ENCODE measurements at regions not wholly inside any gene's neighbourhood (a gene's known extent, or its start where the extent isn't known, plus 50 kb on each side); places are given as distances from the start of the nearest gene placed in this dataset.

DNA sequence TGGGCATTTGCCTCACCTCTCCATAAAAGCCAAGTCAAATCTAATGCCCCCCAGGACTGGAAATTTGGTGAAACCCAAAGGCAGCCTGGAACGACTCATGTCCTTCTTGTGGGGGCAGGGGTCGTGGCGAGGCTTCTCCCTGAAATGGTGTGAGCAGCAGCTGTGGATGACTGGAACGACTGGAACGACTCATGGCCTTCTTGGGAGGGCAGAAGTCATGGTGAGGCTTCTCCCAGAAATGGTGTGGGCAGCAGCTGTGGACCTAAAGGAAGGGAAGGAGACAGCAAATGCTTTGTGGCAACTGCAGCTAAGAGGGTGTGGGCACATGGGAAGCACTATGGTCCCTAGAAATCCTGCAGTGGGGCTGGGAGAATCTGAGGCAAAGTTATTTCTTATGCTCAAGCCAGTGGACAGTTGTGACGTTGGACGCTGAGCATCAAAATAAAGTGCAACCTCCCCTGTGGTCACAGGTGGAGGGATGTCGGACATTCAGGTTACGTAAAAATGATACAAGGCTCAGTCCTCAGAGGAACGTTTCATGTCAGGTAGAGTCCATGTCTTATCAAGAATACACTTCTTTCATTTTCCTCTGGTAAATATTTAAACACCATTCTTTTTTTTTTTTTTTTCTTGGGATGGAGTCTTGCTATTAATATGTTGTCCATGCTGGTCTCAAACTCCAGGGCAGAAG, 107.0 kb upstream of the KIF5B start:
- ChIA-PET POLR2A (no interaction called here), CTCF (interaction anchor here (0.8 kb wide), 2 partner anchors 9 to 12 kb away, joined by 3 read pairs; no protein-coding TSS in a partner anchor)
- H3K4me3 ChIP-seq (ENCODE audit: low read depth, low read length) = no peak overlapping the region
- DNase-seq (ENCODE audit: low read depth, low spot score) = no peak
- TF ChIP-seq, protein P1, sequence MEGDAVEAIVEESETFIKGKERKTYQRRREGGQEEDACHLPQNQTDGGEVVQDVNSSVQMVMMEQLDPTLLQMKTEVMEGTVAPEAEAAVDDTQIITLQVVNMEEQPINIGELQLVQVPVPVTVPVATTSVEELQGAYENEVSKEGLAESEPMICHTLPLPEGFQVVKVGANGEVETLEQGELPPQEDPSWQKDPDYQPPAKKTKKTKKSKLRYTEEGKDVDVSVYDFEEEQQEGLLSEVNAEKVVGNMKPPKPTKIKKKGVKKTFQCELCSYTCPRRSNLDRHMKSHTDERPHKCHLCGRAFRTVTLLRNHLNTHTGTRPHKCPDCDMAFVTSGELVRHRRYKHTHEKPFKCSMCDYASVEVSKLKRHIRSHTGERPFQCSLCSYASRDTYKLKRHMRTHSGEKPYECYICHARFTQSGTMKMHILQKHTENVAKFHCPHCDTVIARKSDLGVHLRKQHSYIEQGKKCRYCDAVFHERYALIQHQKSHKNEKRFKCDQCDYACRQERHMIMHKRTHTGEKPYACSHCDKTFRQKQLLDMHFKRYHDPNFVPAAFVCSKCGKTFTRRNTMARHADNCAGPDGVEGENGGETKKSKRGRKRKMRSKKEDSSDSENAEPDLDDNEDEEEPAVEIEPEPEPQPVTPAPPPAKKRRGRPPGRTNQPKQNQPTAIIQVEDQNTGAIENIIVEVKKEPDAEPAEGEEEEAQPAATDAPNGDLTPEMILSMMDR (IDR thresholded peaks at IDR 0.05; ENCODE audit: insufficient read depth, low read length, missing control alignments) = no peak

DNA sequence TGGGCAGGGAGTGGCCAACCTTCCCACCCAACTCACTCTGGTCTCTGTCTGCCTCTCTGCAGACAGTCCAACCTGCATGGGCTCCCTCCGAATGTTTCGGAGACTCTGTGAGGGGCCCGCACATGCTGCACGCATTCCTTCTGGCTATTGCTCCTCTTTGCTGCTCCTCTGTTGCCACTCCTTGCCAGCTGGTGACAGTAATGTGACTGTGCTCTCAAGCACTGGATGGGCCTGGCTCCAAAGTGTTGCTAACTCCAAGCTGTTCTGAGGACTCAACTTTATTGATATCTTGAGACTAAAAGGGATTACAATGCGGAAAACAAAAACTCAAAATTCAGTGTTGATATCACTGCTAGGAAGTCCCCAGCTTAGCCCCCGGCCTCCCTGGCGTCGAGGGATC, 105.4 kb upstream of the KIF5B start:
- POLR2A ChIA-PET = no interaction called here
- no peak overlapping the region for H3K4me3 ChIP-seq (ENCODE audit: low read depth, low read length)
- TF ChIP-seq, protein P1 (IDR thresholded peaks at IDR 0.05; ENCODE audit: insufficient read depth, low read length, missing control alignments) = no peak
- CTCF ChIA-PET = interaction anchor here (1.8 kb wide), 1 partner anchor 12 kb away, joined by 3 read pairs; no protein-coding TSS in a partner anchor
- DNase-seq (ENCODE audit: low read depth, low spot score) = no peak

DNA sequence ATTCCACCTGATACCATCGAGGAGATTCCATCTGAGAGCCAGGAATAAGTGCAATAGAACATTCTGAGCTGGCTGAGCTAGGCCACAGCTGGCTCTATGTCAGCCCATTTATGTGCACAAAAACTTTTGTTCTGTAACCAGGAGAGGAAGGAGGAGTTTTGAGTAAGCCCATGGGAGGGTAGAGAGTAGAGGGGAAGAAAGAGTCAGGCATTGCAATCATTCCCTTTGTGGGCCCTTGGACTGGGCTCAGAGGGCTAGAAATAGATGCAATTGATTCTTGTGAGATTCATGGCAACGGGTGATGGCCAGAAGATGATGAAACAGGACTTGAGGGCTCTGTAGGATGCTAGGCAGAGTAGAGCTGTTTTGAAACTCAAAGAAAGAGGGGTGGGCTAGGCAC, 104.6 kb upstream of the KIF5B start:
- DNase-seq (ENCODE audit: low read depth, low spot score) = no peak
- TF ChIP-seq, protein P1 (IDR thresholded peaks at IDR 0.05; ENCODE audit: insufficient read depth, low read length, missing control alignments) = no peak
- no peak overlapping the region for H3K4me3 ChIP-seq (ENCODE audit: low read depth, low read length)
- CTCF ChIA-PET = interaction anchor here (1.8 kb wide), 1 partner anchor 11 kb away, joined by 3 read pairs; no protein-coding TSS in a partner anchor
- POLR2A ChIA-PET = no interaction called here

DNA sequence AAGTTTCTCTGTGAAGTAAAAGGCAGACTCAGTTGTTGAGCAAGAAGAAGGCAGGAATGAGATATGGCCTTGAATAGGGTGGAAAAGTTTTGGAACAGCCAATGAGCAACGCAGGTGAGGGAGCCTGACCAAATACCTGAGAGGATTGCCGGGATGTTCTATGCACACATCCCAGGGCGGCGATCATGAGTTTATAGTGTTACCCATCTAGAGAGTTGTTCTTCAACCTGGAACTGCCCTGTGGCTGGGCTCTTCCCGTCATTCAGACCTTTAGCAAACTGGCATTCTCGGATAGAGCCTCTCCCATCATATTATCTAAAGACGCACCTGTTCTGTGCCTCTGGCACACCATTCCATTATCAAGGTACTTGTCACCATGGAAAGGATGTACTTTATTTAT, 103.0 kb upstream of the KIF5B start:
- POLR2A ChIA-PET = no interaction called here
- CTCF ChIA-PET = no interaction called here
- no peak overlapping the region for H3K4me3 ChIP-seq (ENCODE audit: low read depth, low read length)
- no peak for DNase-seq (ENCODE audit: low read depth, low spot score)
- TF ChIP-seq, protein P1 (IDR thresholded peaks at IDR 0.05; ENCODE audit: insufficient read depth, low read length, missing control alignments) = no peak

DNA sequence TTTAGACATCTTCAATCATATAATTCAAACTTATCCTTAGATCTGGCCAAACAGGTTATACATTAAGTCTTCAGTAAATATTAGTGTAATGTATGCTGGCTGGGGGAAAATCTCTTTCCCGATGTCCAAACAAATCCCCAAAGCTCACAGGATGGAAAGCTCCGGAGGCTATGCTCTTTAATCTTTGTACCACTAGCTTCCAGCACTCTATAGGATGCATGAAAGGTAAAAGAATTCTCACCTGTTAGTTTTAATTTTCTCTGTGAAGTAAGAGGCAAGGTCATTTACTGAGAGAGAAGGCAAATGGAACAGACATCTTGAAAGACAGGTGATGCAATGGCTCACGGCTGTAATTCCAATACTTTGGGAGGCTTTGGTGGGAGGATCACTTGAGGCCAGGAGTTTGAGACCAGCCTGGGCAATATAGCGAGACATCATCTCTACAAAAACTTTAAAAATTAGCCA, 99.8 kb upstream of the KIF5B start:
- no peak overlapping the region for H3K4me3 ChIP-seq (ENCODE audit: low read depth, low read length)
- ChIA-PET POLR2A (no interaction called here), CTCF (no interaction called here)
- DNase-seq (ENCODE audit: low read depth, low spot score) = no peak
- TF ChIP-seq, protein P1 (IDR thresholded peaks at IDR 0.05; ENCODE audit: insufficient read depth, low read length, missing control alignments) = no peak

DNA sequence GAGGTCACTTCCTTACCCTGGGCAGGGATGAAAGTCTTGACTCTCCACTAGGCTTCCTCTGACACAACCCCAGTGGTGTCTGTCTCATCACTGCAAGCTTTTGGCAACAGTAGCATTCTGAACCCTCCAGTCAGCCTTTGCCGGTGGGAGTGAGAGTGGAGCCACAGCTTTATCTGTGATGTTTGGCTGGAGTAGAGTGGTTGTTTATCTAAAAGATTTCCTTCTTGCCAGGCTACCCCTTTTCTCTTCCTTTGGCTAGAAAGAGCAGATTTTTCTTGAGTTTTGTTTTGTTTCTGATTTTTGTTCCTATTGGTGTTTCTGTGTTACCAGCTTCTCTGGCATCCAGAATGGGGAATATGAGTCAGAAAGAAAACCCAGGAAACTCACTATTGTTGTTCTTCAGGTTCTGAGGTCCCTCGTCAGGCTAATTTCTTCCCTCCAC, 98.9 kb upstream of the KIF5B start:
- ChIA-PET CTCF (interaction anchor here (1.4 kb wide), 1 partner anchor 16 kb away, joined by 3 read pairs; no protein-coding TSS in a partner anchor), POLR2A (no interaction called here)
- DNase-seq (ENCODE audit: low read depth, low spot score) = no peak
- H3K4me3 ChIP-seq (ENCODE audit: low read depth, low read length) = no peak overlapping the region
- TF ChIP-seq, protein P1 (IDR thresholded peaks at IDR 0.05; ENCODE audit: insufficient read depth, low read length, missing control alignments) = no peak

Data from AG04449 (cell line).